ENCODE measurements at regions not wholly inside any gene's neighbourhood (a gene's known extent, or its start where the extent isn't known, plus 50 kb on each side); places are given as distances from the start of the nearest gene placed in this dataset.

- no peaks in the 10 kb centered on the region for H3K9me1 ChIP-seq (ENCODE audit: insufficient read depth, low read length)
- no CpG with 5 or more reads among the region's 1 CpG for WGBS, 2 experiments (ENCODE audit: extremely low coverage in 2 of 2, insufficient read length in 1 of 2)
- H3K27ac ChIP-seq (ENCODE audit: insufficient read depth, low read length): no peak overlapping the region
- BruUV-seq (replicated peaks): no TSS peak
- ChIA-PET CTCF (no interaction called here), POLR2A (ENCODE audit: unreplicated experiment) (no interaction called here)
- no peak overlapping the region for H3K4ac ChIP-seq (ENCODE audit: low read depth, low read length)
- no peaks in the 10 kb centered on the region for H3K36me3 ChIP-seq (ENCODE audit: control insufficient read depth, insufficient read depth, low read length)
- no peak overlapping the region for H3K4me2 ChIP-seq (ENCODE audit: low read depth, low read length)
- no peak overlapping the region for H2AK9ac ChIP-seq (replicated peaks; ENCODE audit: low read depth, low read length, poor library complexity)
- H3K23ac ChIP-seq (ENCODE audit: low read depth, low read length): no peak overlapping the region
- DNase-seq: no peak
- no peak overlapping the region for H3K14ac ChIP-seq (replicated peaks; ENCODE audit: low read depth, low read length)
- ATAC-seq (ENCODE audit: low read depth): no peak
- H2AFZ ChIP-seq (replicated peaks; ENCODE audit: low read length, poor library complexity): no peak overlapping the region
- no peaks in the 10 kb centered on the region for H3K4me1 ChIP-seq (ENCODE audit: control insufficient read depth, insufficient read depth, low read length)
- H3K79me1 ChIP-seq (ENCODE audit: low read depth in 1 of 2, low read length in 2 of 2): no peaks in the 10 kb centered on the region
- dilution Hi-C loops (cut with HindIII; ENCODE audit: low sequenced_read_pairs, unreplicated experiment): no loop called here
- no peak for TF ChIP-seq NFE2L2 (IDR thresholded peaks at IDR 0.05; ENCODE audit: low read depth, low read length)
- TF ChIP-seq MXI1 (IDR thresholded peaks at IDR 0.05; ENCODE audit: borderline replicate concordance, low read depth, low read length): no peak
- no peak for TF ChIP-seq BHLHE40 (IDR thresholded peaks at IDR 0.05; ENCODE audit: low read depth, low read length)
- TF ChIP-seq RFX5 (IDR thresholded peaks at IDR 0.05; ENCODE audit: low read depth, low read length): no peak
- TF ChIP-seq, protein P1, sequence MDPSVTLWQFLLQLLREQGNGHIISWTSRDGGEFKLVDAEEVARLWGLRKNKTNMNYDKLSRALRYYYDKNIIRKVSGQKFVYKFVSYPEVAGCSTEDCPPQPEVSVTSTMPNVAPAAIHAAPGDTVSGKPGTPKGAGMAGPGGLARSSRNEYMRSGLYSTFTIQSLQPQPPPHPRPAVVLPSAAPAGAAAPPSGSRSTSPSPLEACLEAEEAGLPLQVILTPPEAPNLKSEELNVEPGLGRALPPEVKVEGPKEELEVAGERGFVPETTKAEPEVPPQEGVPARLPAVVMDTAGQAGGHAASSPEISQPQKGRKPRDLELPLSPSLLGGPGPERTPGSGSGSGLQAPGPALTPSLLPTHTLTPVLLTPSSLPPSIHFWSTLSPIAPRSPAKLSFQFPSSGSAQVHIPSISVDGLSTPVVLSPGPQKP (IDR thresholded peaks at IDR 0.05; ENCODE audit: borderline replicate concordance, low read depth, low read length): no peak
- no peak for TF ChIP-seq FOS (IDR thresholded peaks at IDR 0.05; ENCODE audit: low read depth, low read length)
- TF ChIP-seq CHD1 (IDR thresholded peaks at IDR 0.05; ENCODE audit: low read depth, low read length): no peak
- TF ChIP-seq POLR2A (IDR thresholded peaks at IDR 0.05; ENCODE audit: low read depth, low read length): no peak
- no peak for TF ChIP-seq CEBPB (IDR thresholded peaks at IDR 0.05; ENCODE audit: low read depth, low read length)
- no peak for TF ChIP-seq SMC3 (IDR thresholded peaks at IDR 0.05; ENCODE audit: low read depth, low read length)
- no peak for TF ChIP-seq MAFK (IDR thresholded peaks at IDR 0.05; ENCODE audit: low read depth, low read length)
- no peak for TF ChIP-seq MAZ (IDR thresholded peaks at IDR 0.05; ENCODE audit: borderline replicate concordance, low read depth, low read length)
- no peak for TF ChIP-seq USF2 (IDR thresholded peaks at IDR 0.05; ENCODE audit: low read depth, low read length)
- TF ChIP-seq, protein P2, sequence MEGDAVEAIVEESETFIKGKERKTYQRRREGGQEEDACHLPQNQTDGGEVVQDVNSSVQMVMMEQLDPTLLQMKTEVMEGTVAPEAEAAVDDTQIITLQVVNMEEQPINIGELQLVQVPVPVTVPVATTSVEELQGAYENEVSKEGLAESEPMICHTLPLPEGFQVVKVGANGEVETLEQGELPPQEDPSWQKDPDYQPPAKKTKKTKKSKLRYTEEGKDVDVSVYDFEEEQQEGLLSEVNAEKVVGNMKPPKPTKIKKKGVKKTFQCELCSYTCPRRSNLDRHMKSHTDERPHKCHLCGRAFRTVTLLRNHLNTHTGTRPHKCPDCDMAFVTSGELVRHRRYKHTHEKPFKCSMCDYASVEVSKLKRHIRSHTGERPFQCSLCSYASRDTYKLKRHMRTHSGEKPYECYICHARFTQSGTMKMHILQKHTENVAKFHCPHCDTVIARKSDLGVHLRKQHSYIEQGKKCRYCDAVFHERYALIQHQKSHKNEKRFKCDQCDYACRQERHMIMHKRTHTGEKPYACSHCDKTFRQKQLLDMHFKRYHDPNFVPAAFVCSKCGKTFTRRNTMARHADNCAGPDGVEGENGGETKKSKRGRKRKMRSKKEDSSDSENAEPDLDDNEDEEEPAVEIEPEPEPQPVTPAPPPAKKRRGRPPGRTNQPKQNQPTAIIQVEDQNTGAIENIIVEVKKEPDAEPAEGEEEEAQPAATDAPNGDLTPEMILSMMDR (conservative IDR thresholded peaks at IDR 0.05; ENCODE audit: low read depth, low read length): no peak
- TF ChIP-seq RAD21 (IDR thresholded peaks at IDR 0.05; ENCODE audit: low read length): no peak
- TF ChIP-seq RCOR1 (IDR thresholded peaks at IDR 0.05; ENCODE audit: insufficient replicate concordance, low read length): no peak
- H3K9me3 ChIP-seq (ENCODE audit: control insufficient read depth, insufficient read depth, low read length): no peaks in the 10 kb centered on the region
- no peak overlapping the region for H2BK15ac ChIP-seq (ENCODE audit: low read depth, low read length)
- no peak overlapping the region for H4K91ac ChIP-seq (ENCODE audit: insufficient read depth, low read depth, low read length)
- no peak overlapping the region for H3K18ac ChIP-seq (ENCODE audit: low read depth, low read length)
- no peak overlapping the region for H2BK5ac ChIP-seq (ENCODE audit: low read depth, low read length, poor library complexity, severe bottlenecking)
- in situ Hi-C loops (cut with MboI; ENCODE audit: low sequenced_read_pairs): no loop called here
- no peak overlapping the region for H3K4me3 ChIP-seq (ENCODE audit: insufficient read depth, low read depth, low read length)
- H2BK20ac ChIP-seq (ENCODE audit: low read depth, low read length): no peak overlapping the region
- intact Hi-C loops (cut with micrococcal nuclease): no loop called here
- no peaks in the 10 kb centered on the region for H4K20me1 ChIP-seq (ENCODE audit: insufficient read depth, low read length)
- no peak overlapping the region for H2BK120ac ChIP-seq (ENCODE audit: low read depth, low read length)
- H4K5ac ChIP-seq (ENCODE audit: low read depth, low read length): no peak overlapping the region
- H3K9ac ChIP-seq (ENCODE audit: low read depth, low read length): no peak overlapping the region
- no peak overlapping the region for H4K8ac ChIP-seq (ENCODE audit: low read depth in 2 of 2, low read length in 2 of 2)
- no peak overlapping the region for H3K56ac ChIP-seq (ENCODE audit: extremely low read depth, insufficient read depth, low read length)
- peaks cover 1% of the 10 kb centered on the region; the same call in 1 of the 2 replicates for H3K27me3 ChIP-seq (ENCODE audit: control insufficient read depth, insufficient read depth, low read length)
- no peak overlapping the region for H2AK5ac ChIP-seq (ENCODE audit: low read depth, low read length)
Measured at GRCh38 chrX:104488811-104489210, 77.2 kb upstream of the IL1RAPL2 start.

Measured in IMR-90 (cell line).